AG10803 (cell line): ENCODE measurements at regions not wholly inside any gene's neighbourhood (a gene's known extent, or its start where the extent isn't known, plus 50 kb on each side); places are given as distances from the start of the nearest gene placed in this dataset.

Experiments used
- DNase-seq: peaks from one replicate; pipeline ENCODE4 v3.0.0; 2010; ENCODE audit warnings: low read depth
- H3K4me3 ChIP-seq: 2 replicates; pipeline ENCODE4 v1.5.1; 2011; ENCODE audit warnings: mild to moderate bottlenecking, low read length, control low read depth
- CTCF ChIP-seq: conservative IDR thresholded peaks from 2 replicates; pipeline ENCODE4 v1.5.1; 2011; ENCODE audit warnings: mild to moderate bottlenecking, low read length, control low read depth, inconsistent platforms

- TF ChIP-seq CTCF: no peak
- DNase-seq: no peak
Observed at GRCh38 chr12:63302941-63303536, 152.0 kb upstream of the AVPR1A start.

GRCh38 chr12:63302269-63302940 is 151.4 kb upstream of the AVPR1A start:
- TF ChIP-seq CTCF: no peak
- DNase-seq: no peak
- H3K4me3 ChIP-seq: no peak overlapping the region

More at GRCh38 chr12:63302941-63303536, 152.0 kb upstream of the AVPR1A start:
- no peak overlapping the region for H3K4me3 ChIP-seq

- H3K4me3 ChIP-seq: no peak overlapping the region
- TF ChIP-seq CTCF: no peak
- no peak for DNase-seq
Observed at GRCh38 chr12:63301311-63301710, 150.3 kb upstream of the AVPR1A start.

- no peak for TF ChIP-seq CTCF
- H3K4me3 ChIP-seq: no peak overlapping the region
Observed at GRCh38 chr12:63298386-63298930, 147.5 kb upstream of the AVPR1A start.

GRCh38 chr12:63294327-63294632 is 143.3 kb upstream of the AVPR1A start:
- H3K4me3 ChIP-seq: no peak overlapping the region
- TF ChIP-seq CTCF: no peak
- peak; percentile 57 for DNase-seq

More at GRCh38 chr12:63298386-63298930, 147.5 kb upstream of the AVPR1A start:
- DNase-seq: no peak

- DNase-seq: no peak
Observed at GRCh38 chr12:63292471-63293221, 141.6 kb upstream of the AVPR1A start.

More at GRCh38 chr12:63292471-63293221, 141.6 kb upstream of the AVPR1A start:
- no peak for TF ChIP-seq CTCF
- no peak overlapping the region for H3K4me3 ChIP-seq
